Thymus (tissue), 11 donors: ENCODE measurements at regions not wholly inside any gene's neighbourhood (a gene's known extent, or its start where the extent isn't known, plus 50 kb on each side); places are given as distances from the start of the nearest gene placed in this dataset.

Source experiments
- DNase-seq, 9 donors: peaks; one replicate each; pipeline ENCODE4 v3.0.0-alpha.2; 2013; ENCODE audit warnings: low spot score in 9 of 9, low read depth in 6 of 9, missing footprints in 1 of 9
- H3K27ac ChIP-seq, 2 donors: one replicate each; pipeline ENCODE4 v1.5.1; 2013; ENCODE audit warnings: control low read depth in 1 of 2, low read depth in 1 of 2, low read length in 1 of 2, mild to moderate bottlenecking in 1 of 2, moderate library complexity in 1 of 2
- H3K27me3 ChIP-seq, 2 donors: one replicate each; pipeline ENCODE4 v1.5.1; 2013; ENCODE audit warnings: low read length in 1 of 2; ENCODE audit not compliant: control insufficient read depth in 2 of 2, insufficient read depth in 1 of 2
- H3K36me3 ChIP-seq, 2 donors: one replicate each; pipeline ENCODE4 v1.5.1; 2013; ENCODE audit warnings: low read length in 1 of 2, mild to moderate bottlenecking in 1 of 2, moderate library complexity in 1 of 2; ENCODE audit not compliant: control insufficient read depth in 2 of 2, insufficient read depth in 2 of 2
- H3K4me1 ChIP-seq, 2 donors: one replicate each; pipeline ENCODE4 v1.5.1; 2013; ENCODE audit warnings: low read length in 2 of 2; ENCODE audit not compliant: control insufficient read depth in 2 of 2, insufficient read depth in 2 of 2
- H3K4me3 ChIP-seq, 2 donors: one replicate each; pipeline ENCODE4 v1.5.1; 2013; ENCODE audit warnings: low read length in 2 of 2, control low read depth in 1 of 2, mild to moderate bottlenecking in 1 of 2
- H3K9me3 ChIP-seq, 2 donors: one replicate each; pipeline ENCODE4 v1.5.1; 2013; ENCODE audit warnings: low read length in 1 of 2, mild to moderate bottlenecking in 1 of 2; ENCODE audit not compliant: control insufficient read depth in 2 of 2, insufficient read depth in 1 of 2
- WGBS: extraction: QIAGEN DNeasy Blood & Tissue Kit; methylation state at CpG from one replicate; pipeline ENCODE4 v1.1.7; 2013; 5-methylcytosine and 5-hydroxymethylcytosine counted together
- donor health status: healthy.

DNA sequence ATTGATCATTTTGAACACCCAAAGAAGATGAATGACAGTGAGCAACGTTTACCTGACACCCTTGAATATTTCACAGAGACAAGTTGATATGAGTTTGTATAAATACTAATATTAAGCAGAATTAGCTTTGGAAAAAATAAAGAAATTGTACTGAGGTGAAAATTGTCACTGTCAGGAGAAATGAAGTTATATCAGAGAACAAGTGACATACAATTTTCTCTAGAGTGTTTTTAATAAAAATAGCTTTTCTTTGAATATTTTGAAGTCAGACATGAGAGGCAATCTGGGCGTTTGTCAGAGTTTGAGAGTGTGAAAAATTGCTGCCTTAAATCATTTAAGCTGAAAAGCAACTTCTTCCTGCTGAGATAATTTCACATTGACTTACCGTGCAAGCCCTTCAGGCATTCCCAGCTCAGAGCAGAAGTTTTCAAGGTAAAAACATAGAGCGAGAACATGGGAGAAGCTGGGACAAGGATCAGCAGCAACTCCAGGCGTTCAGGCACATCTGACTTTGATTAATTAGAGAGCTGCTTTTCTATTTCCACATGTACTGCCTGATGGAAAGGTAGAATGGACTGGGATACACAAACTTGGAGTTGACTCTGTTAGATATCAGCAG lies 535.9 kb downstream of the TFEC start:
- DNase-seq = no peak
- H3K27me3 ChIP-seq = no peaks in the 10 kb centered on the region
- no peak overlapping the region for H3K27ac ChIP-seq
- H3K4me3 ChIP-seq = no peak overlapping the region
- H3K4me1 ChIP-seq = no peaks in the 10 kb centered on the region
- no peaks in the 10 kb centered on the region for H3K9me3 ChIP-seq
- H3K36me3 ChIP-seq = no peaks in the 10 kb centered on the region
- 81% methylated on average over 5 of the region's 5 CpGs for WGBS

DNA sequence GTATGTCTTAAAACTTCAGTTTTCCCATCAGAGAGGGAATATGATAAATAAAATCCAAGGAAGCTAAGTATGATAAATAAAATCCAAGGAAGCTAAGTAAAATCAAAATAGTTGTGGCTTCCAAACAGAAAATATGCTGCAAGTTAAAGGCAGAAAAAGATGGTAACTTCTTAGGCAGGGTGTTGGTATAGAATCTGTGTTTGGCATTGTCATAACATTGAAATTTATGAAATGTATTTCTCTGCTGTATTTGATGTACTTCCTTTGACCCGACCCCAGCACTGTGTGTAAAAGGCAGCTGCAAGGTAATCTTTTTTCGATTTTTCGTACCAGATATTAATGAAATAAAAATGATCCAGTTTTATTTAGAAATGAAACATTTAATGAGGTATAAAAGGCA lies 537.2 kb downstream of the TFEC start:
- WGBS = 88% methylated on average over 3 of the region's 3 CpGs
- Histone ChIP-seq H3K27ac (no peak overlapping the region), H3K36me3 (no peaks in the 10 kb centered on the region), H3K9me3 (no peaks in the 10 kb centered on the region), H3K4me3 (no peak overlapping the region), H3K27me3 (no peaks in the 10 kb centered on the region), H3K4me1 (no peaks in the 10 kb centered on the region)
- DNase-seq = no peak

DNA sequence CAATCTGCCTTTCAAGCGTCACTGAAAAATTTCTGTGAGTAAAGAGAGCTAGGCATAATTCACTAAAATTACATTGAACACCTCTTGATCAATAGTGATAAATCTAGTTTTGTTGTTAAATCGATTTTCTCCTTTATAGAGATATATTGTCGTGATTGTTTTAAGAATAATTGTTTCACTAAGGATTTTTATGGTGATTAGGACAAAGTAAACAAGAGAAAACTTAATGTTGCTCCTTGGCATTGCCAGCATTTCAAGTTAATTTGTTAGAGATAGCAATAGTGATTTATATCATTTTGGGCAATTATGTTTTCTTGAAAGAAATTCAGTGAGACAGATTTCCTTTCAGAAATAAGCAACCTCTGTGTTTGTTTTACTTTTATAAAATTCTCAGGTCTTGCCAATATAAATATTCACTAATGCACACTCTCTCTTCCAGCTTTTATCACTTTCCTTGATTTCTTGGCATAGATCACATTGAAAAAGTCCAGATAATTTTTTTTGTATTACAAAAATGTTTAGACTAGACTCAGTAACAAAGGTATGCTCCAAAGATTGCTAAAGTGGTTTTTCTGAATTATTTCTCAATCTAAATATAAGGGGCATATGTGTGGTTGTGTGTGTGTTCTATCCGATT lies 538.7 kb downstream of the TFEC start:
- 89% methylated on average over 4 of the region's 4 CpGs for WGBS

DNA sequence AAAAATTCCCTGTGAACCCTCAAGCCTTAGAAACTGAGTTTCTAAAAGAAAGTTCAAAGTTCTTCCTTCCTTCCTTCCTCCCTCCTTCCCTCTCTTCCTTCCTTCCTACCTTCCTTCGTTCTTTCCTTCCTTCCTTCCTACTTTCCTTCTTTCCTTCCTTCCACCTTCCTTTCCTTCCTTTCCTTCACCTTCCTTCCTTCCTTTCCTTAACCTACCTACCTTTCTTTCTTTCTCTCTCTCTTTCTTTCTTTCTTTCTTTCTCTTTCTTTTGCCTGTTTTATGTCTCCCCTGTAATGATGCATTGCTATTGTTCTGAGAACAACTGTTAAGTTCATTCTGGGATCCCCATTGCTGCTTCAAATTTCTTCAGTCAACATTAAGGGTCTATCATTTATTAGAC lies 551.1 kb downstream of the TFEC start:
- Histone ChIP-seq H3K4me3 (no peak overlapping the region), H3K27me3 (peaks cover 0 to 26% of the 10 kb centered on the region in 2 donors)
- 82% methylated on average over 1 of the region's 1 CpG for WGBS

More for the DNA sequence above, 538.7 kb downstream of the TFEC start:
- no peak for DNase-seq
- no peaks in the 10 kb centered on the region for H3K27me3 ChIP-seq
- no peak overlapping the region for H3K4me3 ChIP-seq
- no peaks in the 10 kb centered on the region for H3K4me1 ChIP-seq
- H3K9me3 ChIP-seq = no peaks in the 10 kb centered on the region
- H3K36me3 ChIP-seq = no peaks in the 10 kb centered on the region
- H3K27ac ChIP-seq = no peak overlapping the region

DNA sequence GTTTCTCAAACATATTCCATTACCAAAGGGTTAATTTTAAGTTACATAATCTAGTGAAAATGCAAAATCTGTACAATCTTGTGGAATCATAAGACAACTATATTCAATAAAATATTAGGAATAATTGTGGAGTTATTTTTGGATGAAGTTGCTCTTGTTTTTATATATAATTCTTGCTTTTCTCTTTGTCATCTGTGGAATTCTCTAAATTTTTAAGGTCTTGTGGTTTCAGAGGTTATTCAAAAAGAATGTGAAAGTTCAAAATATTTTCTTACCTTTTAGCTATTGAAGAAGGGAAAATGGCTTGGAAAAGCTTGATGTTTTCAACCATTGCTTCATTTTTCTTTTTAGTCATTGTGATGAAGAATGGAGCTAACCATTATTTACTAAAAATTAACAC lies 552.1 kb downstream of the TFEC start:
- no peaks in the 10 kb centered on the region for H3K36me3 ChIP-seq
- H3K27ac ChIP-seq = no peak overlapping the region
- no peak for DNase-seq
- no peak overlapping the region for H3K4me3 ChIP-seq
- H3K4me1 ChIP-seq = peaks cover 0 to 5% of the 10 kb centered on the region in 2 donors
- H3K9me3 ChIP-seq = no peaks in the 10 kb centered on the region
- peaks cover 2 to 26% of the 10 kb centered on the region in 2 donors for H3K27me3 ChIP-seq

More for the DNA sequence above, 551.1 kb downstream of the TFEC start:
- Histone ChIP-seq H3K4me1 (peaks cover 0 to 5% of the 10 kb centered on the region in 2 donors), H3K36me3 (no peaks in the 10 kb centered on the region), H3K27ac (no peak overlapping the region), H3K9me3 (no peaks in the 10 kb centered on the region)
- no peak for DNase-seq

DNA sequence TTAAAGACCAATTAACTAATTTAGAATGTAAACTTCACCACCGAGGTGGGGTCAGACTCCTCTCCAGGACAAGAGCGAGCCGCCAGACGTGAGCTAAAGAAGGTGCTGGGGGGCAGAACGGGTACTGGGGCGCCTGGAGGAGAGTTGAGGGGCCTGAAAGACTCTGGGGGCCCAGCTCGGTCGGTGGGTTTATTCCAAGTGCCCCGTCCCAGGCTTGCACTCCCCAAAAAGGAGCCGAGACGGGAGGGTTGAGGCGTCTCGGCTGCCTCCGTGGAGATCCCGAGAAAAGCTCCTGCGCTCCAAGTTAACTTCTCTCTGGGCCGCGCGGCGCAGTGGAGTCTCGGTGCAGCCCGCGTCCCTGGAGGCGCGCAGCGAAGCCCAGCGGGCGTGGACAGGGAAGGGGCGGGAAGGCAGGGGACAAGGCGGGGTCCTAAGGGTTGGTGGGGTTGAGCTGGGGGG lies 553.3 kb downstream of the TFEC start:
- WGBS = 2% methylated on average over 30 of the region's 30 CpGs
- no peaks in the 10 kb centered on the region for H3K9me3 ChIP-seq
- peaks cover 2 to 26% of the 10 kb centered on the region in 2 donors for H3K27me3 ChIP-seq
- DNase-seq = no peak
- peaks cover 0 to 5% of the 10 kb centered on the region in 2 donors for H3K4me1 ChIP-seq
- no peak overlapping the region for H3K27ac ChIP-seq
- peak overlapping the region in 1 of 2 donors; percentile 14 for H3K4me3 ChIP-seq
- H3K36me3 ChIP-seq = no peaks in the 10 kb centered on the region

DNA sequence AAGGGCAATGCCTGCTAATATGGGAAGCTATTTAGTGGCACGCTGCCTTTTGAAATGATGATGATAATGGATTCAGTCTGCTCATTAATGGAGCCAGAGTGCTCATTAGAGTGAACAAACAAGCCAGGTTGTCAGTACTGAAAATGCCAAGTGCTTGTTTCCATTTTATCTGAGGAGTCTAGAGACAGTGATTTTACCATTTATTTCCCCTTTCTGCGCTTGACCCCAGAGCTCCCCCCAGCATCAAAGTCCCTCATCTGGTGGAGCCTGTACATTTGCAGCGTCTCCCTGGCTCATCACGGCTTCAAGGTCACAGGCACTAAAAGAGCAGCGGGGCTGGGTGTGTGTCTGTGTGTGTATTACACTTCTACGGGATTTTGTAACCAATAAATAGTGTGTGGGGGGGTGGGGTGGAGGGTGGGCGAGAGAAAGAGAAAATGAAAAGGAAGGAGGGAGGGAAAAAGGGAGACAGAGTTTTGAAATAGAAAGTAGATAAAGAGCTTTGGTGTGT lies 553.8 kb downstream of the TFEC start:
- DNase-seq = no peak
- no peak overlapping the region for H3K27ac ChIP-seq
- H3K4me1 ChIP-seq = peaks cover 0 to 5% of the 10 kb centered on the region in 2 donors
- H3K27me3 ChIP-seq = peaks cover 2 to 26% of the 10 kb centered on the region in 2 donors
- no peaks in the 10 kb centered on the region for H3K36me3 ChIP-seq
- 6% methylated on average over 7 of the region's 7 CpGs for WGBS
- no peaks in the 10 kb centered on the region for H3K9me3 ChIP-seq
- no peak overlapping the region for H3K4me3 ChIP-seq

DNA sequence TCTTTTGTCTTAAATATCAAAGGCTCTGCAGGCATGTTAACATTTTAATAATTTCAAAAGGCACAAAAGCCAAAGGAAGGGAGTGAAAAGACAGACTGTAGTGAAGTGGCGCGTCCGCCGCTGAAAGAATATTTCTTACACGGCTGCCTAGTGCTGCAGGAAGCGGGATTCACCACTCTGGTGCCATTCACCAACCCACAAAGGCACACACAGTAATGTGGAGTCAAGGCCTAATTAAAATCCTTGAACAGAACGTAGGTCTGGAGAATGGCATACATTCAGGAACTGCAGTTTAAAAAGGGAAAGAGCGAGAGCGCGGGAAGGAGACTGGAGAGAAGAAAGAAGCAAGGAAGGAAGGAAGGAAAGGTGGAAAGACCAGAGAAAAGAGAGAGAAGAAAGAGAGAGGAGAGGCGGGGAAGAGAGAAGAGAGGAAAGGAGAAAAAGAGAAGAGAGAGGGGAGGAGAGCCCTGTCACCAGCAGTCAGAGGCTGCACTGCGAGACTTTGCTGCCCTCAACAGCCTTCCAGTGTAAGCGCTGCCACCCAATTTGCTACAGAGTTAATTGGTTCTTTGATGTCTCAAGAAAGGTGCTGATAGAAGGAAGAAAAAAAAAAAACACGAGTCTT lies 554.0 kb downstream of the MDFIC start:
- Histone ChIP-seq H3K9me3 (no peaks in the 10 kb centered on the region), H3K4me3 (no peak overlapping the region), H3K36me3 (no peaks in the 10 kb centered on the region), H3K4me1 (peaks cover 0 to 5% of the 10 kb centered on the region in 2 donors), H3K27ac (no peak overlapping the region), H3K27me3 (peaks cover 2 to 26% of the 10 kb centered on the region in 2 donors)
- WGBS = 68% methylated on average over 14 of the region's 14 CpGs
- DNase-seq = peak in 2 of 9 donors; percentile 21 to 47

DNA sequence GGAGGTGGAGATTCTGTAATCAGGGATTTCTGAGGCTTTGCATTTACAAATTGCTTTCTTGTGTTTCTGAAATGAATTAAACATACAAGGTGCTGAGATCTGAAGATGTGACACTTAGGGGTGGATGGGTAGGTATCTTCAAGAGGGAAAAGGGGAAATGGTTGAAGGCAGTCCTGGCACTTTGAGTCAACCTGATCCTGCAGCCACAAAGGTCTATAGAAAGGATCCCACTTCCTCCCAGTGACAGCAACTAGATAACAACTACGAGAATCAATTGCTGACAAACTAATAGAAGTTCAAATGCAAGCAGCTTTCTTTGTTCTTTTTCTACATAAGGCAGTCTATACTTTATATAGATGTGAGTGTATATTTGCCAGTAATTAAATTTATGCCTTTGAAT lies 553.3 kb downstream of the MDFIC start:
- 12% methylated on average over 1 of the region's 1 CpG for WGBS
- H3K4me1 ChIP-seq = peaks cover 0 to 5% of the 10 kb centered on the region in 2 donors
- no peaks in the 10 kb centered on the region for H3K9me3 ChIP-seq
- no peak for DNase-seq
- peaks cover 2 to 26% of the 10 kb centered on the region in 2 donors for H3K27me3 ChIP-seq
- H3K36me3 ChIP-seq = no peaks in the 10 kb centered on the region
- H3K27ac ChIP-seq = no peak overlapping the region
- no peak overlapping the region for H3K4me3 ChIP-seq
